Kidney (tissue), 13 donors: ENCODE measurements at regions not wholly inside any gene's neighbourhood (a gene's known extent, or its start where the extent isn't known, plus 50 kb on each side); places are given as distances from the start of the nearest gene placed in this dataset.

Experiments used
- DNase-seq, 5 donors: peaks; one replicate each; pipeline ENCODE4 v3.0.0-alpha.2; 2013 to 2020
- FAIRE-seq: peaks from 2 replicates; lab custom pipeline; 2012; peaks lifted over from hg19 to GRCh38; lab: Jason Lieb, UNC
- H3K27ac ChIP-seq, 2 donors: one replicate each; pipeline ENCODE4 v1.7.0; 2013; ENCODE audit warnings: low read depth in 2 of 2, low read length in 2 of 2, inconsistent platforms in 1 of 2
- H3K27me3 ChIP-seq: one replicate; pipeline ENCODE4 v1.7.1; 2013; ENCODE audit warnings: low read length, inconsistent platforms; ENCODE audit not compliant: control insufficient read depth, insufficient read depth
- H3K36me3 ChIP-seq, 3 donors: one replicate each; pipeline versions ENCODE4 v1.7.0 to v1.7.1; 2013; ENCODE audit warnings: low read length in 3 of 3, control low read depth in 1 of 3, inconsistent platforms in 1 of 3; ENCODE audit not compliant: insufficient read depth in 3 of 3, control insufficient read depth in 2 of 3
- H3K4me1 ChIP-seq, 3 donors: one replicate each; pipeline versions ENCODE4 v1.7.0 to v1.7.1; 2013; ENCODE audit warnings: low read length in 3 of 3, inconsistent platforms in 1 of 3, low read depth in 1 of 3; ENCODE audit not compliant: control insufficient read depth in 2 of 3, insufficient read depth in 2 of 3
- H3K4me3 ChIP-seq, 3 donors: one replicate each; pipeline versions ENCODE4 v1.7.0 to v1.8.1; 2013; ENCODE audit warnings: low read length in 3 of 3, control low read depth in 1 of 3, inconsistent platforms in 1 of 3
- H3K9ac ChIP-seq, 3 donors: one replicate each; pipeline versions ENCODE4 v1.7.0 to v1.7.1; 2013; ENCODE audit warnings: low read length in 3 of 3, control low read depth in 1 of 3, inconsistent platforms in 1 of 3
- H3K9me3 ChIP-seq, 3 donors: one replicate each; pipeline versions ENCODE4 v1.7.0 to v1.7.1; 2013; ENCODE audit warnings: low read length in 3 of 3, control low read depth in 1 of 3, inconsistent platforms in 1 of 3; ENCODE audit not compliant: control insufficient read depth in 2 of 3, insufficient read depth in 1 of 3
- intact Hi-C: fragments of 100-400 bp; cut with DNase I; formaldehyde crosslinking; loops from one replicate; pipeline ENCODE4 v1.11.1; 2022
- TF ChIP-seq, protein P1 (sequence below): IDR thresholded peaks from 3 replicates; pipeline ENCODE4 v1.5.1; 2012; ENCODE audit warnings: mild to moderate bottlenecking, moderate library complexity, borderline replicate concordance; ENCODE audit not compliant: insufficient read depth; ENCODE audit errors: extremely low read depth
- donor health status: control.
- donor health status: control.
- donor health status: control.
- donor health status: control.
- donor health status: control.
- donor health status: DM: yes; HTN: yes; CAD: no.
- donor health status: Normal renal cell carcinoma (clear cell type).

DNA sequence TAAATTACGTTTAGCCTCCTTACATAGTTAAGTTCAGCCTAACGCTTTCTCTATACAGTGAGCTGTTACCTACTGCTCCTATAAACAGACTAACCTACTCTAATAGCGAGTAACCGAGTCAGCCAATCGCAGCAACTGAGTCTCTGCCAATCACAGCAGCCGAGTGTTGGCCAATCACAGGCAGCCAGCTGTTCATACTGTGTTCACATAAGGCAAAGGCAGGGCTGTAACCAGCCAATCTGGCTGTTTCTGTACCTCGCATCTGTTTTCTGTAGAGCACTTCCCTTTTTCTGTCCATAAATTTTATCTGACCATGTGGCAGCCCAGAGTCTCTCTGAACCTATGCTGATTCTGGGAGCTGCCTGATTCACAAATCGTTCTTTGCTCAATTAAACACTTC lies 263.9 kb upstream of the JARID2 start:
- H3K27ac ChIP-seq: no peak overlapping the region
- FAIRE-seq (no peak), DNase-seq (no peak)
- H3K27me3 ChIP-seq: no peaks in the 10 kb centered on the region
- H3K4me3 ChIP-seq: no peak overlapping the region
- TF ChIP-seq, protein P1, sequence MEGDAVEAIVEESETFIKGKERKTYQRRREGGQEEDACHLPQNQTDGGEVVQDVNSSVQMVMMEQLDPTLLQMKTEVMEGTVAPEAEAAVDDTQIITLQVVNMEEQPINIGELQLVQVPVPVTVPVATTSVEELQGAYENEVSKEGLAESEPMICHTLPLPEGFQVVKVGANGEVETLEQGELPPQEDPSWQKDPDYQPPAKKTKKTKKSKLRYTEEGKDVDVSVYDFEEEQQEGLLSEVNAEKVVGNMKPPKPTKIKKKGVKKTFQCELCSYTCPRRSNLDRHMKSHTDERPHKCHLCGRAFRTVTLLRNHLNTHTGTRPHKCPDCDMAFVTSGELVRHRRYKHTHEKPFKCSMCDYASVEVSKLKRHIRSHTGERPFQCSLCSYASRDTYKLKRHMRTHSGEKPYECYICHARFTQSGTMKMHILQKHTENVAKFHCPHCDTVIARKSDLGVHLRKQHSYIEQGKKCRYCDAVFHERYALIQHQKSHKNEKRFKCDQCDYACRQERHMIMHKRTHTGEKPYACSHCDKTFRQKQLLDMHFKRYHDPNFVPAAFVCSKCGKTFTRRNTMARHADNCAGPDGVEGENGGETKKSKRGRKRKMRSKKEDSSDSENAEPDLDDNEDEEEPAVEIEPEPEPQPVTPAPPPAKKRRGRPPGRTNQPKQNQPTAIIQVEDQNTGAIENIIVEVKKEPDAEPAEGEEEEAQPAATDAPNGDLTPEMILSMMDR: no peak
- H3K4me1 ChIP-seq: peaks cover 0 to 4% (median 0%) of the 10 kb centered on the region in 3 donors
- no peaks in the 10 kb centered on the region for H3K9me3 ChIP-seq
- H3K9ac ChIP-seq: no peak overlapping the region
- no peaks in the 10 kb centered on the region for H3K36me3 ChIP-seq
- intact Hi-C loops: no loop called here

DNA sequence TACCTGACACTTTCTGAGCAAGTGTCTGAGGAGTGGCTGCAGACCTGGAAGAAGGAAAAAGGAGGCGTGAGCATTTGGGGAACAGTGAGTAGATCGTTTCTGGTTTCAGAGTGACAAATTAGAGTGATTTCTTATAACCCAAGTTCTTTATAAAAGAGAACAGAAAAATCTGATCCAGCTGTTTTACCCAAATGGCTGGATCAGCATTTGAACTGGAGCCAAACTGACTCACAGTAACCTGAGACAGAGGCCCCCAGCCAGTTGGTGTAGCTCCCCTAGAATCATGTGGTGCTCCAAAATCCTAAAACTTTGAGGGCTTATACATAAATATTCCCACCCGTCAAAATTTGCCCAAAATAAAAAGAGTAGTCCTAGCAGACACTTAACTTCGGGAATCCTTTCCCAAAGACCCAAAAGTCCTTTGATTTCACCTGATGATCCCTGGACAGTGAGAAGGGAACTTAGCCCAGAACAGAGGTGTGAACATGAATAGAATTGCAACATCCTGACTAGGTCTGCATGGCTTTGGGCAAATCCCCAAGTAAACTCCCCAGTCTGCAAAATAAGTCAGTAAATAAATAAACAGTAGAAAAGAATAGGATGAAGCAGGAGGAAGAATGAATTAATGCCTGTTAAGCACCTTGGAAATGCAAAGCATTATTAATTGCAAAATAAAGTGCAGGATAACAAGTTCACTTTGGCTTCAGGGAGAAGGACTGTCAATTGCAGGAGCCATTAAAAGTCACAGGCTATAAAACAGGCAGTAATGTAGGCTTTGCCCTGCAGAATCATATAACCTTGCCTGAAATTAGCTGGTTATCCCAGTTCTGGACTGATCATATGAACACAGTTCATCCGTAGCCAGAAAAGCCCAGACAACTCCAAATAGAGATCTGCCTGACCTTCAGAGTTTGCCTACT lies 262.0 kb upstream of the JARID2 start:
- intact Hi-C loops: no loop called here
- no peak overlapping the region for H3K9ac ChIP-seq
- no peak for FAIRE-seq

DNA sequence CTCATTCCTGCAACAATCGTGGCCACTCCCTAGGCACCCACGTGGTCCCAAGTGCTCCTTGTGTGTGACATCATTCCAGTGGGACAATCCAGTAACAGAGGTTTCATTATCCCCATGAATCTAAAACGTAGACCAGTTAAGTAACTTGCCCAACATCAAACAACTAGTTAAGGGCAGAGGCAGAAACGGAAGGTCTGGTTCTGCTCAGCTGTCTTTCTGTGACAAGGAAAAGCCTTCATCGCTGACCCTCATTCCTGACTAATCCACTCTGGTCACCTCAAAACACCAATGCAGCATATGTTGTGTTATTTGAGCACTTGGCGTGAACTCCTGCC lies 261.4 kb upstream of the JARID2 start:
- Histone ChIP-seq H3K9ac (no peak overlapping the region), H3K4me3 (peak overlapping the region in 1 of 3 donors; percentile 6), H3K36me3 (no peaks in the 10 kb centered on the region), H3K27me3 (no peaks in the 10 kb centered on the region), H3K4me1 (peaks cover 0 to 4% (median 0%) of the 10 kb centered on the region in 3 donors), H3K9me3 (no peaks in the 10 kb centered on the region), H3K27ac (no peak overlapping the region)
- FAIRE-seq: no peak
- DNase-seq: peak in 3 of 5 donors; percentile 50 to 79 (median 56)
- intact Hi-C loops: no loop called here
- TF ChIP-seq, protein P1: no peak

More for the DNA sequence above, 262.0 kb upstream of the JARID2 start:
- TF ChIP-seq, protein P1: no peak
- no peak overlapping the region for H3K27ac ChIP-seq
- H3K4me3 ChIP-seq: peak overlapping the region in 1 of 3 donors; percentile 6
- no peaks in the 10 kb centered on the region for H3K36me3 ChIP-seq
- peak in 1 of 5 donors; percentile 78 for DNase-seq
- H3K27me3 ChIP-seq: no peaks in the 10 kb centered on the region
- peaks cover 0 to 4% (median 0%) of the 10 kb centered on the region in 3 donors for H3K4me1 ChIP-seq
- H3K9me3 ChIP-seq: no peaks in the 10 kb centered on the region
